ENCODE measurements at regions not wholly inside any gene's neighbourhood (a gene's known extent, or its start where the extent isn't known, plus 50 kb on each side); places are given as distances from the start of the nearest gene placed in this dataset.

- H3K27me3 ChIP-seq (ENCODE audit: low read depth, low read length): no peaks in the 10 kb centered on the region; the same call in 1 of the 2 replicates
- TF ChIP-seq CTCF (IDR thresholded peaks at IDR 0.05; ENCODE audit: low read depth, low read length) (no peak), EZH2phosphoT487 (IDR thresholded peaks at IDR 0.05; ENCODE audit: low read depth) (no peak)
- no peaks in the 10 kb centered on the region for H3K36me3 ChIP-seq (replicated peaks; ENCODE audit: low read depth, low read length)
- peaks cover 8% of the 10 kb centered on the region for H3K4me1 ChIP-seq (ENCODE audit: low read length)
- no peaks in the 10 kb centered on the region for H3K79me2 ChIP-seq (ENCODE audit: low read length)
- H3K27ac ChIP-seq (ENCODE audit: low read length): no peak overlapping the region
- no peaks in the 10 kb centered on the region for H3K9me3 ChIP-seq (ENCODE audit: insufficient read depth, low read length)
- no peak overlapping the region for H2AFZ ChIP-seq (ENCODE audit: low read depth, low read length)
- no peak overlapping the region for H3K4me2 ChIP-seq (ENCODE audit: low read length)
- no peak overlapping the region for H3K4me3 ChIP-seq (ENCODE audit: low read length)
- H4K20me1 ChIP-seq (ENCODE audit: insufficient read depth, low read length): no peaks in the 10 kb centered on the region
- no peak overlapping the region for H3K9ac ChIP-seq (ENCODE audit: low read length)
Observed at GRCh38 chr6:6412221-6412620, 91.8 kb upstream of the F13A1 start.

GRCh38 chr6:6412700-6413099, 92.2 kb upstream of the F13A1 start:
- H3K4me1 ChIP-seq (ENCODE audit: low read length): peaks cover 3% of the 10 kb centered on the region
- no peak overlapping the region for H2AFZ ChIP-seq (ENCODE audit: low read depth, low read length)
- H3K4me2 ChIP-seq (ENCODE audit: low read length): no peak overlapping the region
- no peaks in the 10 kb centered on the region for H4K20me1 ChIP-seq (ENCODE audit: insufficient read depth, low read length)
- no peaks in the 10 kb centered on the region; the same call in 1 of the 2 replicates for H3K27me3 ChIP-seq (ENCODE audit: low read depth, low read length)
- no peaks in the 10 kb centered on the region for H3K9me3 ChIP-seq (ENCODE audit: insufficient read depth, low read length)
- H3K36me3 ChIP-seq (replicated peaks; ENCODE audit: low read depth, low read length): no peaks in the 10 kb centered on the region
- no peaks in the 10 kb centered on the region for H3K79me2 ChIP-seq (ENCODE audit: low read length)
- no peak overlapping the region for H3K27ac ChIP-seq (ENCODE audit: low read length)
- TF ChIP-seq EZH2phosphoT487 (IDR thresholded peaks at IDR 0.05; ENCODE audit: low read depth): no peak
- TF ChIP-seq CTCF (IDR thresholded peaks at IDR 0.05; ENCODE audit: low read depth, low read length): no peak
- H3K4me3 ChIP-seq (ENCODE audit: low read length): no peak overlapping the region
- H3K9ac ChIP-seq (ENCODE audit: low read length): no peak overlapping the region

GRCh38 chr6:6414931-6415330, 94.5 kb upstream of the F13A1 start:
- no peak overlapping the region for H3K9ac ChIP-seq (ENCODE audit: low read length)
- no peak overlapping the region for H3K4me3 ChIP-seq (ENCODE audit: low read length)
- H3K4me2 ChIP-seq (ENCODE audit: low read length): no peak overlapping the region
- H3K27me3 ChIP-seq (ENCODE audit: low read depth, low read length): no peaks in the 10 kb centered on the region; the same call in 1 of the 2 replicates
- H3K36me3 ChIP-seq (replicated peaks; ENCODE audit: low read depth, low read length): no peaks in the 10 kb centered on the region
- H3K79me2 ChIP-seq (ENCODE audit: low read length): no peaks in the 10 kb centered on the region
- no peaks in the 10 kb centered on the region for H4K20me1 ChIP-seq (ENCODE audit: insufficient read depth, low read length)
- no peaks in the 10 kb centered on the region for H3K9me3 ChIP-seq (ENCODE audit: insufficient read depth, low read length)
- no peak overlapping the region for H3K27ac ChIP-seq (ENCODE audit: low read length)
- no peaks in the 10 kb centered on the region for H3K4me1 ChIP-seq (ENCODE audit: low read length)
- TF ChIP-seq CTCF (IDR thresholded peaks at IDR 0.05; ENCODE audit: low read depth, low read length) (no peak), EZH2phosphoT487 (IDR thresholded peaks at IDR 0.05; ENCODE audit: low read depth) (no peak)
- H2AFZ ChIP-seq (ENCODE audit: low read depth, low read length): no peak overlapping the region

DNA sequence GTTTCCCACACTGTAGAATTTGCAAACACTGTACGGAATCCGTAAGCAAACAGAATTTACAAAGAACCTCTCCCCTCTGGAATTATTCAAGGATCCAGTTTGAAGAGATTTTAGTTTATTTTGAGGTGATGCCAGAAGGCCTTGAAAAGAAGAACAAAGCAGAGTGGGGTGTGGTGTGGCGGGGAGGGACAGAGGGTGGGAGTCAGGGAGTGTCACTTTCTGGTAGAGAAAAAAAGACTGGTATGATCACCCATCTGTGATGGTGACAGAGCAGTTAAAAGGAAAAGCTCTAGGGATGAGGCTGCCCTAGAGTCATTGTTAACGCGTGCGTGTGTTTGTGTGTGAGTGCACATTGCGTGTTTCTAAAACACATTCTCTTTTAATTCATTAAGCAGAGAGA, 97.0 kb upstream of the F13A1 start:
- Histone ChIP-seq H3K27ac (ENCODE audit: low read length) (no peak overlapping the region), H4K20me1 (ENCODE audit: insufficient read depth, low read length) (no peaks in the 10 kb centered on the region), H3K79me2 (ENCODE audit: low read length) (no peaks in the 10 kb centered on the region), H2AFZ (ENCODE audit: low read depth, low read length) (no peak overlapping the region), H3K4me3 (ENCODE audit: low read length) (no peak overlapping the region), H3K4me2 (ENCODE audit: low read length) (no peak overlapping the region), H3K4me1 (ENCODE audit: low read length) (no peaks in the 10 kb centered on the region), H3K9ac (ENCODE audit: low read length) (no peak overlapping the region), H3K9me3 (ENCODE audit: insufficient read depth, low read length) (no peaks in the 10 kb centered on the region), H3K27me3 (ENCODE audit: low read depth, low read length) (no peaks in the 10 kb centered on the region; the same call in 1 of the 2 replicates), H3K36me3 (replicated peaks; ENCODE audit: low read depth, low read length) (no peaks in the 10 kb centered on the region)
- TF ChIP-seq CTCF (IDR thresholded peaks at IDR 0.05; ENCODE audit: low read depth, low read length): no peak
- TF ChIP-seq EZH2phosphoT487 (IDR thresholded peaks at IDR 0.05; ENCODE audit: low read depth): no peak
